Fibroblast of the aortic adventitia (primary cell): ENCODE measurements at regions not wholly inside any gene's neighbourhood (a gene's known extent, or its start where the extent isn't known, plus 50 kb on each side); places are given as distances from the start of the nearest gene placed in this dataset.

ENCODE experiments used
- DNase-seq: peaks from one replicate; pipeline ENCODE4 v3.0.0-alpha.2; 2010; ENCODE audit warnings: low read depth
- H3K4me3 ChIP-seq: 2 replicates; pipeline ENCODE4 v1.5.1; 2011; ENCODE audit warnings: low read depth, mild to moderate bottlenecking, control low read depth, low read length, moderate library complexity
- CTCF ChIP-seq: IDR thresholded peaks from 2 replicates; pipeline ENCODE4 v1.5.1; 2011; ENCODE audit warnings: mild to moderate bottlenecking, low read length, control low read depth, inconsistent platforms; ENCODE audit not compliant: insufficient read depth

- no peak for TF ChIP-seq CTCF
- no peak overlapping the region for H3K4me3 ChIP-seq
- no peak for DNase-seq
Measured at GRCh38 chr6:14723535-14724086, 522.3 kb upstream of the JARID2 start.

- no peak for DNase-seq
- H3K4me3 ChIP-seq: no peak overlapping the region
- no peak for TF ChIP-seq CTCF
Measured at GRCh38 chr6:14724549-14724948, 521.3 kb upstream of the JARID2 start.

GRCh38 chr6:14726816-14727493 is 518.9 kb upstream of the JARID2 start:
- H3K4me3 ChIP-seq: no peak overlapping the region
- TF ChIP-seq CTCF: no peak
- DNase-seq: no peak

GRCh38 chr6:14727494-14728395 is 518.1 kb upstream of the JARID2 start:
- DNase-seq: no peak
- TF ChIP-seq CTCF: no peak
- H3K4me3 ChIP-seq: no peak overlapping the region

- no peak for TF ChIP-seq CTCF
- H3K4me3 ChIP-seq: no peak overlapping the region
- peak; percentile 82 for DNase-seq
Measured at GRCh38 chr6:14728396-14729024, 517.4 kb upstream of the JARID2 start.

GRCh38 chr6:14729129-14729871 is 516.6 kb upstream of the JARID2 start:
- TF ChIP-seq CTCF: no peak
- H3K4me3 ChIP-seq: no peak overlapping the region
- DNase-seq: no peak
